ENCODE measurements at regions not wholly inside any gene's neighbourhood (a gene's known extent, or its start where the extent isn't known, plus 50 kb on each side); places are given as distances from the start of the nearest gene placed in this dataset.

- Histone ChIP-seq H3K4me3 (ENCODE audit: low read length in 2 of 2) (no peak overlapping the region), H3K27ac (ENCODE audit: low read depth in 2 of 2, low read length in 2 of 2) (no peak overlapping the region), H3K9me3 (ENCODE audit: control insufficient read depth in 2 of 2, low read length in 2 of 2) (no peaks in the 10 kb centered on the region), H3K4me1 (ENCODE audit: control insufficient read depth in 2 of 2, insufficient read depth in 2 of 2, low read length in 2 of 2) (no peaks in the 10 kb centered on the region), H3K27me3 (ENCODE audit: control insufficient read depth in 2 of 2, insufficient read depth in 2 of 2, low read length in 2 of 2) (no peaks in the 10 kb centered on the region), H3K9ac (ENCODE audit: low read depth in 1 of 2, low read length in 2 of 2) (no peak overlapping the region), H3K36me3 (ENCODE audit: control insufficient read depth in 2 of 2, insufficient read depth in 2 of 2, low read length in 2 of 2) (no peaks in the 10 kb centered on the region)
Measured at GRCh38 chr22:48678171-48679135, 1149.2 kb downstream of the BRD1 start.

- H3K4me3 ChIP-seq (ENCODE audit: low read length in 2 of 2), result no peak overlapping the region
- H3K4me1 ChIP-seq (ENCODE audit: control insufficient read depth in 2 of 2, insufficient read depth in 2 of 2, low read length in 2 of 2), result no peaks in the 10 kb centered on the region
- no peaks in the 10 kb centered on the region for H3K9me3 ChIP-seq (ENCODE audit: control insufficient read depth in 2 of 2, low read length in 2 of 2)
- H3K27me3 ChIP-seq (ENCODE audit: control insufficient read depth in 2 of 2, insufficient read depth in 2 of 2, low read length in 2 of 2), result no peaks in the 10 kb centered on the region
- H3K9ac ChIP-seq (ENCODE audit: low read depth in 1 of 2, low read length in 2 of 2), result no peak overlapping the region
- H3K27ac ChIP-seq (ENCODE audit: low read depth in 2 of 2, low read length in 2 of 2), result no peak overlapping the region
- no peaks in the 10 kb centered on the region for H3K36me3 ChIP-seq (ENCODE audit: control insufficient read depth in 2 of 2, insufficient read depth in 2 of 2, low read length in 2 of 2)
Measured at GRCh38 chr22:48677621-48678020, 1150.1 kb downstream of the BRD1 start.

- no peaks in the 10 kb centered on the region for H3K9me3 ChIP-seq (ENCODE audit: control insufficient read depth in 2 of 2, low read length in 2 of 2)
- no peak overlapping the region for H3K27ac ChIP-seq (ENCODE audit: low read depth in 2 of 2, low read length in 2 of 2)
- H3K36me3 ChIP-seq (ENCODE audit: control insufficient read depth in 2 of 2, insufficient read depth in 2 of 2, low read length in 2 of 2), result no peaks in the 10 kb centered on the region
- H3K4me1 ChIP-seq (ENCODE audit: control insufficient read depth in 2 of 2, insufficient read depth in 2 of 2, low read length in 2 of 2), result no peaks in the 10 kb centered on the region
- H3K9ac ChIP-seq (ENCODE audit: low read depth in 1 of 2, low read length in 2 of 2), result no peak overlapping the region
- no peaks in the 10 kb centered on the region for H3K27me3 ChIP-seq (ENCODE audit: control insufficient read depth in 2 of 2, insufficient read depth in 2 of 2, low read length in 2 of 2)
- H3K4me3 ChIP-seq (ENCODE audit: low read length in 2 of 2), result no peak overlapping the region
Measured at GRCh38 chr22:48677168-48677520, 1150.5 kb downstream of the BRD1 start.

GRCh38 chr22:48676266-48677167 lies 1151.2 kb downstream of the BRD1 start:
- Histone ChIP-seq H3K9me3 (ENCODE audit: control insufficient read depth in 2 of 2, low read length in 2 of 2) (no peaks in the 10 kb centered on the region), H3K9ac (ENCODE audit: low read depth in 1 of 2, low read length in 2 of 2) (no peak overlapping the region), H3K27ac (ENCODE audit: low read depth in 2 of 2, low read length in 2 of 2) (no peak overlapping the region)

GRCh38 chr22:48675830-48676145 lies 1151.9 kb downstream of the BRD1 start:
- no peak overlapping the region for H3K27ac ChIP-seq (ENCODE audit: low read depth in 2 of 2, low read length in 2 of 2)

More at GRCh38 chr22:48676266-48677167, 1151.2 kb downstream of the BRD1 start:
- no peaks in the 10 kb centered on the region for H3K4me1 ChIP-seq (ENCODE audit: control insufficient read depth in 2 of 2, insufficient read depth in 2 of 2, low read length in 2 of 2)
- no peak overlapping the region for H3K4me3 ChIP-seq (ENCODE audit: low read length in 2 of 2)
- H3K36me3 ChIP-seq (ENCODE audit: control insufficient read depth in 2 of 2, insufficient read depth in 2 of 2, low read length in 2 of 2), result no peaks in the 10 kb centered on the region
- H3K27me3 ChIP-seq (ENCODE audit: control insufficient read depth in 2 of 2, insufficient read depth in 2 of 2, low read length in 2 of 2), result no peaks in the 10 kb centered on the region

GRCh38 chr22:48675141-48675829 lies 1152.4 kb downstream of the BRD1 start:
- no peak overlapping the region for H3K9ac ChIP-seq (ENCODE audit: low read depth in 1 of 2, low read length in 2 of 2)
- H3K27me3 ChIP-seq (ENCODE audit: control insufficient read depth in 2 of 2, insufficient read depth in 2 of 2, low read length in 2 of 2), result no peaks in the 10 kb centered on the region
- no peaks in the 10 kb centered on the region for H3K36me3 ChIP-seq (ENCODE audit: control insufficient read depth in 2 of 2, insufficient read depth in 2 of 2, low read length in 2 of 2)
- no peaks in the 10 kb centered on the region for H3K4me1 ChIP-seq (ENCODE audit: control insufficient read depth in 2 of 2, insufficient read depth in 2 of 2, low read length in 2 of 2)
- no peaks in the 10 kb centered on the region for H3K9me3 ChIP-seq (ENCODE audit: control insufficient read depth in 2 of 2, low read length in 2 of 2)
- H3K27ac ChIP-seq (ENCODE audit: low read depth in 2 of 2, low read length in 2 of 2), result no peak overlapping the region
- no peak overlapping the region for H3K4me3 ChIP-seq (ENCODE audit: low read length in 2 of 2)

More at GRCh38 chr22:48675830-48676145, 1151.9 kb downstream of the BRD1 start:
- no peak overlapping the region for H3K4me3 ChIP-seq (ENCODE audit: low read length in 2 of 2)
- no peaks in the 10 kb centered on the region for H3K36me3 ChIP-seq (ENCODE audit: control insufficient read depth in 2 of 2, insufficient read depth in 2 of 2, low read length in 2 of 2)
- no peaks in the 10 kb centered on the region for H3K27me3 ChIP-seq (ENCODE audit: control insufficient read depth in 2 of 2, insufficient read depth in 2 of 2, low read length in 2 of 2)
- no peaks in the 10 kb centered on the region for H3K4me1 ChIP-seq (ENCODE audit: control insufficient read depth in 2 of 2, insufficient read depth in 2 of 2, low read length in 2 of 2)
- H3K9ac ChIP-seq (ENCODE audit: low read depth in 1 of 2, low read length in 2 of 2), result no peak overlapping the region
- H3K9me3 ChIP-seq (ENCODE audit: control insufficient read depth in 2 of 2, low read length in 2 of 2), result no peaks in the 10 kb centered on the region

GRCh38 chr22:48673806-48674500 lies 1153.7 kb downstream of the BRD1 start:
- Histone ChIP-seq H3K9ac (ENCODE audit: low read depth in 1 of 2, low read length in 2 of 2) (no peak overlapping the region), H3K9me3 (ENCODE audit: control insufficient read depth in 2 of 2, low read length in 2 of 2) (no peaks in the 10 kb centered on the region), H3K4me3 (ENCODE audit: low read length in 2 of 2) (no peak overlapping the region), H3K4me1 (ENCODE audit: control insufficient read depth in 2 of 2, insufficient read depth in 2 of 2, low read length in 2 of 2) (no peaks in the 10 kb centered on the region), H3K27me3 (ENCODE audit: control insufficient read depth in 2 of 2, insufficient read depth in 2 of 2, low read length in 2 of 2) (no peaks in the 10 kb centered on the region), H3K27ac (ENCODE audit: low read depth in 2 of 2, low read length in 2 of 2) (no peak overlapping the region), H3K36me3 (ENCODE audit: control insufficient read depth in 2 of 2, insufficient read depth in 2 of 2, low read length in 2 of 2) (no peaks in the 10 kb centered on the region)

- Histone ChIP-seq H3K9ac (ENCODE audit: low read depth in 1 of 2, low read length in 2 of 2) (no peak overlapping the region), H3K4me1 (ENCODE audit: control insufficient read depth in 2 of 2, insufficient read depth in 2 of 2, low read length in 2 of 2) (no peaks in the 10 kb centered on the region), H3K36me3 (ENCODE audit: control insufficient read depth in 2 of 2, insufficient read depth in 2 of 2, low read length in 2 of 2) (no peaks in the 10 kb centered on the region), H3K4me3 (ENCODE audit: low read length in 2 of 2) (no peak overlapping the region), H3K9me3 (ENCODE audit: control insufficient read depth in 2 of 2, low read length in 2 of 2) (no peaks in the 10 kb centered on the region), H3K27me3 (ENCODE audit: control insufficient read depth in 2 of 2, insufficient read depth in 2 of 2, low read length in 2 of 2) (no peaks in the 10 kb centered on the region), H3K27ac (ENCODE audit: low read depth in 2 of 2, low read length in 2 of 2) (no peak overlapping the region)
Measured at GRCh38 chr22:48672387-48672786, 1155.3 kb downstream of the BRD1 start.

GRCh38 chr22:48670731-48671130 lies 1156.9 kb downstream of the BRD1 start:
- Histone ChIP-seq H3K27me3 (ENCODE audit: control insufficient read depth in 2 of 2, insufficient read depth in 2 of 2, low read length in 2 of 2) (no peaks in the 10 kb centered on the region), H3K27ac (ENCODE audit: low read depth in 2 of 2, low read length in 2 of 2) (no peak overlapping the region), H3K4me1 (ENCODE audit: control insufficient read depth in 2 of 2, insufficient read depth in 2 of 2, low read length in 2 of 2) (no peaks in the 10 kb centered on the region), H3K36me3 (ENCODE audit: control insufficient read depth in 2 of 2, insufficient read depth in 2 of 2, low read length in 2 of 2) (no peaks in the 10 kb centered on the region), H3K9me3 (ENCODE audit: control insufficient read depth in 2 of 2, low read length in 2 of 2) (no peaks in the 10 kb centered on the region), H3K4me3 (ENCODE audit: low read length in 2 of 2) (no peak overlapping the region), H3K9ac (ENCODE audit: low read depth in 1 of 2, low read length in 2 of 2) (no peak overlapping the region)
